Right atrium auricular region (tissue), 2 donors: ENCODE measurements at regions not wholly inside any gene's neighbourhood (a gene's known extent, or its start where the extent isn't known, plus 50 kb on each side); places are given as distances from the start of the nearest gene placed in this dataset.

ENCODE experiments used
- DNase-seq: peaks from one replicate; pipeline ENCODE4 v3.0.0-alpha.2; 2019; ENCODE audit warnings: low spot score
- H3K27ac ChIP-seq, 2 donors: fragments of 200-600 bp; sonication (generic); 1 replicate in 1 of 2; 2 replicates in 1 of 2; pipeline ENCODE4 v1.5.1; 2016 to 2019
- H3K27me3 ChIP-seq, 2 donors: fragments of 200-600 bp; sonication (generic); one replicate each; pipeline versions ENCODE4 v1.5.1 to v1.6.0; 2017 to 2019
- H3K36me3 ChIP-seq: fragments of 200-600 bp; sonication (generic); one replicate; pipeline ENCODE4 v1.5.1; 2016
- H3K4me1 ChIP-seq, 2 donors: fragments of 200-600 bp; sonication (generic); one replicate each; pipeline versions ENCODE4 v1.5.1 to v1.6.0; 2017 to 2019
- H3K4me3 ChIP-seq, 2 donors: fragments of 200-600 bp; sonication (generic); 1 replicate in 1 of 2; 2 replicates in 1 of 2; pipeline ENCODE4 v1.5.1; 2017 to 2019; ENCODE audit warnings: mild to moderate bottlenecking in 1 of 2, moderate library complexity in 1 of 2
- H3K9me3 ChIP-seq, 2 donors: fragments of 200-600 bp; sonication (generic); one replicate each; pipeline ENCODE4 v1.5.1; 2019
- CTCF ChIP-seq, 2 donors: fragments of 200-600 bp; sonication (generic); IDR thresholded peaks; one replicate each; pipeline ENCODE4 v1.5.1; 2019; ENCODE audit warnings: antibody characterized with exemption in 2 of 2

DNA sequence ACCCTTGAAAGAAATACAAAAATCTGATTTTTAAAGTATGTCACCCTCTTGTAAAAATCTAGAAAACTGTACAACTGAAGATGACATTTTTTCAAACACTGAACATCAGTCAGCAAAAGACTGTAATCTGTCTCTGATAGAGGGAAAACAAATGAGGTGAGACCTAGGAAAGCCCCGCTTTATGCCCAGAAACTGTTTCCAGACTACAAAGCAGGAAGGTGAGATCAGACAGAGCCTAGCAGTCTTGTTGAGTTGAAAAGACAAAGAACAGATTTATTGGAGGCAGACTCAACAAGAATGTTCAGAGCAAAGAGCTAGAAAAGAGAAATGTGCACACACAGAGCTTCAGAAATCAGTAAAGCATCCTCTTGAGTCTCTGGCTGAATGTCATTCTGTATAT, 873.6 kb downstream of the LRFN5 start:
- H3K36me3 ChIP-seq: no peaks in the 10 kb centered on the region
- H3K4me3 ChIP-seq: no peak overlapping the region
- no peaks in the 10 kb centered on the region for H3K9me3 ChIP-seq
- no peak for TF ChIP-seq CTCF (IDR thresholded peaks at IDR 0.05)
- no peak overlapping the region for H3K27ac ChIP-seq
- no peaks in the 10 kb centered on the region for H3K4me1 ChIP-seq
- no peaks in the 10 kb centered on the region for H3K27me3 ChIP-seq
- DNase-seq: no peak

DNA sequence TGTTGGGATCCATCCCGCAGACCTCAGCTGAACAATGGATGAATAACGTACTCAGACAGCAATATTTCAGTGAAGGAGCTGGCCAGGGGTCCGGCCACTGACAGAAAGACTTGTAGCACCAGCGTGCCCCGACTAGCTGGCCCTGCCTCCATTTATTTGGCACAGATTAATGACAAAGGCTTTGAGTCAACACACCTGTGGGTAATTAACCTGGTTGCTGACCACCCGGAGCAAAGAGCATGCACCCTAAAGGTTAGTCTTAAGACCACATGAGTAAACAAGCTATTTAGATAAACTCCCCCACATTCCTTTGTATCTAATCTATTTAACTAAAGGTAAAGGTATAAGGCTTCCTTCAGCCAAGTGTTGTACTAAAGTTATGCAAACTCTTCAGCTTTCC, 868.6 kb downstream of the LRFN5 start:
- Histone ChIP-seq H3K36me3 (no peaks in the 10 kb centered on the region), H3K9me3 (no peaks in the 10 kb centered on the region), H3K27ac (no peak overlapping the region), H3K27me3 (no peaks in the 10 kb centered on the region), H3K4me3 (no peak overlapping the region), H3K4me1 (no peaks in the 10 kb centered on the region)
- TF ChIP-seq CTCF (IDR thresholded peaks at IDR 0.05): no peak
- DNase-seq: no peak

GRCh38 chr14:42470427-42470719, 863.7 kb downstream of the LRFN5 start:
- no peak for TF ChIP-seq CTCF (IDR thresholded peaks at IDR 0.05)
- no peak for DNase-seq
- Histone ChIP-seq H3K27me3 (no peaks in the 10 kb centered on the region), H3K27ac (no peak overlapping the region), H3K4me1 (no peaks in the 10 kb centered on the region), H3K4me3 (no peak overlapping the region), H3K36me3 (no peaks in the 10 kb centered on the region), H3K9me3 (no peaks in the 10 kb centered on the region)

- H3K27ac ChIP-seq: no peak overlapping the region
- H3K4me3 ChIP-seq: no peak overlapping the region
- TF ChIP-seq CTCF (IDR thresholded peaks at IDR 0.05): no peak
- DNase-seq: no peak
- no peaks in the 10 kb centered on the region for H3K27me3 ChIP-seq
- H3K9me3 ChIP-seq: no peaks in the 10 kb centered on the region
- no peaks in the 10 kb centered on the region for H3K36me3 ChIP-seq
- H3K4me1 ChIP-seq: no peaks in the 10 kb centered on the region
Observed at GRCh38 chr14:42469637-42470426, 863.2 kb downstream of the LRFN5 start.

DNA sequence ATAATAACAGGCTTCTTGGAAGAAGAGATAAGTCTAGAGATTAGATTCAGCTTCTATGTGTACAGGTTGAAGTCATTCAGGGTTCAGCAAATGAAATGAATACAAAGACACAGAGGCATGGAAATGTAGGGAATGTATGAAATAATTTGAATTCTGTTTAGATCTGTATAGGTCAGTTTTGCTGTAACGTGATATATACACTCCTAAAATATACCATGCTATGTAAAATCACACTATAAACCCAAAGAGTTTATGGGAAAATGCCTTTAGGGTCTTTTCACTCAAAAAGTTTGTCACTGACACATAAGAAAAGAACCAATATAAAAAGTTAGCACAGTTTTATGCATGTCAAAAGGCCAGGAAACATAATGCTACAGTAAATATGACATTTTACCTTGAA, 854.0 kb downstream of the LRFN5 start:
- TF ChIP-seq CTCF (IDR thresholded peaks at IDR 0.05): no peak
- no peaks in the 10 kb centered on the region for H3K4me1 ChIP-seq
- no peaks in the 10 kb centered on the region for H3K36me3 ChIP-seq
- no peak overlapping the region for H3K27ac ChIP-seq
- no peak overlapping the region for H3K4me3 ChIP-seq
- no peaks in the 10 kb centered on the region for H3K27me3 ChIP-seq
- no peak for DNase-seq
- H3K9me3 ChIP-seq: no peaks in the 10 kb centered on the region

DNA sequence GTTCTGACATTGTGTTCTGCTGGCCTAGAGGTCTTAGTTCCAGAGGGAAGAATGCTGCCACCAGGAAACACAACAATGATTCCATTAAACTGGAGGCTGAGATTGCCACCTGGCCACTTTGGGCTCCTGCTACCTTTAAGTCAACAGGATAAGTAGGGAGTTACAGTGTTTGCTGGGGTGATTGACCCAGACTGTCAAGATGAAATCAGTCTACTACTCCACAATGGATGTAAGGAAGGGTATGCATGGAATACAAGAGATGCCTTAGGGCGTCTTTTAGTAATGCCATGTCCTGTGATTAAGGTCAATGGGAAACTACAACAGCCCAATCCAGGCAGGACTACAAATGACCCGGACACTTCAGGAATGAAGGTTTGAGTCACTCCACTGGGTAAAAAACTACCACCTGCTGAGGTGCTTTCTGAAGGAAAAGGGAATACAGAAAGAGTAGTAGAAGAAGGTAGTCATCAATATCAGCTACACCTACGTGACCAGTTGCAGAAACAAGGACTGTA, 852.6 kb downstream of the LRFN5 start:
- H3K4me3 ChIP-seq: no peak overlapping the region
- no peaks in the 10 kb centered on the region for H3K9me3 ChIP-seq
- no peaks in the 10 kb centered on the region for H3K36me3 ChIP-seq
- H3K27me3 ChIP-seq: no peaks in the 10 kb centered on the region
- H3K4me1 ChIP-seq: no peaks in the 10 kb centered on the region
- DNase-seq: no peak
- H3K27ac ChIP-seq: no peak overlapping the region
- TF ChIP-seq CTCF (IDR thresholded peaks at IDR 0.05): no peak
